CD4-positive, alpha-beta T cell treated with Interferon gamma for 1 hour (primary cell): ENCODE measurements at regions not wholly inside any gene's neighbourhood (a gene's known extent, or its start where the extent isn't known, plus 50 kb on each side); places are given as distances from the start of the nearest gene placed in this dataset.

Experiments
- DNase-seq: peaks from one replicate; pipeline ENCODE4 v3.0.0-alpha.2; 2020

DNA sequence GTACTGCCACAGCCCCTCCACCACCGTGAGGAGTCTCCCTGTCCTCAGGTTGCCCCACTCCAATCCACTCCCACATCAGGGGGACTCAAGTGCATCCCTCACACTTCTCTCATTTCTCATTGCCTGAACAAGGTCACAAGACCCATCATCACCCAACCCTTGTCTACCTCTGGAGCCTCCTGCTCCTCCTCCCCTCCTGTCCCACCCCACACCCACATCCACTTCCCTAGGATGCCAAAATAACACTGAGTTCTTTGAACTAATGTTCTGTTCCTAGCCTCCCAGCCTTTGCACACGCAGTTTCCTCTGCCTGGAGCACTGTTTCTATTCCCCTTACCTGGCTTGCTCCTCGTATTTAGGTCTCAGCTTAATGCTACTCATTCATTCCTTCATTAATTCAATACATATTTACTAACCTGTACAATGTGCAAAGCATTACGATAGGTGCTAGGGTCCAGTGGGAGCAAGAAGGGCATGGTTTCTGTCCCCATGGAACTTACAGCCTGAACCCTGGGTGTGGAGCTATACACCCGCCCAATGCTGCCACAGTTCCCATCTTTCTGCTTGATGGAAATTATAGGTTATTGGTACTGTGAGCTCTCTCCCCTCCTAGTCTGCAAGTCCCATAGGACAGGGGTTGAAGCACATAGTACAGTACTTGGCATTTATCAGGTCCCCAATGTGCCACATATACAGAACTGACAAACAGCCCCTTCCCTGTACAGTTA lies 96.1 kb upstream of the GRIK3 start:
- DNase-seq, result no peak

- no peak for DNase-seq
These were observed 97.0 kb upstream of the GRIK3 start for GRCh38 chr1:37131281-37131680.

DNA sequence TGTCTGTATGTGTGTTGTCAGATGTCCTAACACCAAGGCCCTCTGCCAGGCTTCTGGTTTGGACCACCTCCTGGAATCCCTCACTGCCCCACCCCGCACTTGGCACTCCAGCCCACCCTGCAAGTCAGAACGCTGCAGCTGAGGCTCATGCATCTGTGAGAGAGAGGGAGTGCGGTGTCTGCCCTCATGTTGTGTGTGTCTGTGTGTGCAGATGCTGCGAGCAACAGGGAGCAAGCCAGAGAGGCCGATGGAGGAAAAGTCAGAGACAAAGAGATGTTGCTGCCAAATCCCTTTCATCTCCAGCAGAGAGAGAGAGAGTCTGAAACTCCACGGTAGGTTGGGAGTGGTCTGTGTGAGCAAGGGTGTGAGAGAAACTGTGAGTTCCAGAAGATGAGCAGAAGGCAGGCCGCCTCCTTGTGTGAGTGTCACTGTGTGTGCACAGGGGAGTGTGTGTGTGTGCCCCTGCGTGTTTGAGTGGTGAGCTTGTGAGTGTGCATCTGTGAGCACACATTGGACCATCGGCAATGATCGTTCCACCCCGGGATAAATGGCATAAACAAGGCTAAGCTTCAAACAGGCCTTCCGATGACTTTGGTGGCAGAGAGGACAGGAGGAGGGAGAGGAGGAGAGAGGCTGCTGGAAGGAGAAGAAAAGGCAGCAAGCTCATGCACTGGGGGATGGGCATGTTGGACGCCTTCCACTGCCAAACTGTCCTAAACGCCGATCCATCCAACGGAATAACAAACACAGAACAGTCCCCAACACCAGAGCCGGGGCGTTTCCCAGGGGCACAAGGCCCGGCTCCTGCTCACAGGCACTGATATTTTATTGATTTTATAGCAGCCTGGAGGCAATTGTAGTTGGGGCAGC lies 99.2 kb upstream of the GRIK3 start:
- no peak for DNase-seq

DNA sequence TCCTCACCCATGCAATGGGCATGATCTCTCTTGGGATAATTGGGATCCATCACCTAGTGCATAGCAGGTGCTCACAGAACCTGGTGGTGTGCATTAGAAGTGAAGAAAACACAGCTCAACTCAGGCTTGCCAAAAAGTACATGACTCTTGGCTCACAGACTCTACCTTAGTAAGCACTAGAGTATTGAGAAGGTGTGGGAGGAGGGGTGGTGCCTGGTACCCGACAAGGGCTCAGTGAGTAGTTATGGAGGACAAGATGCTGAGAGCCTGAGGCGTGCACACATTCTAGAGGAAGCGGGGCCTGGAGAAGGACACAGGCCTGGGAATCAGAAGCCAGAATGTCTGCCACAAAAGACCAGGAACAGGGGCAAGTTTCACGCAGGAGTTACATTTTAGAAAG lies 100.3 kb upstream of the GRIK3 start:
- DNase-seq, result no peak

DNA sequence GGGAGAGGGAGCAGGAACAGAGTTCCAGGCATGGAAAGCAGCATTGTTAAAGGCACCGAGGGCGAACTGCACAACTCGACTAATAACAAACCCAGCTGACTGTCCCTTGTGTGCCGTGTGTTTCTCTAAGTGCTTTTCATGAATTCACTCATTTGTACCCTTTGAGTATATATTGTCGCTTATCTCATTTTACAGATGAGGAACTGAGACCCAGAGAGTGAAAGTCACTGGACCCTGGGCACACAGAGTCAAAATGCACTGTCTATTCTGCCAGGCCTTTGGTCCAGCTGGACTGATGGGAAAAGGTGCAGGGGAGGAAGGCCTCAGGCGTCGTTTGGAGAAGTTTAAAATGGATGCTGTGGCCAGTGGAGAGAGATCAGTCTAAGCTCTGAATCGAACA lies 100.7 kb upstream of the GRIK3 start:
- no peak for DNase-seq

DNA sequence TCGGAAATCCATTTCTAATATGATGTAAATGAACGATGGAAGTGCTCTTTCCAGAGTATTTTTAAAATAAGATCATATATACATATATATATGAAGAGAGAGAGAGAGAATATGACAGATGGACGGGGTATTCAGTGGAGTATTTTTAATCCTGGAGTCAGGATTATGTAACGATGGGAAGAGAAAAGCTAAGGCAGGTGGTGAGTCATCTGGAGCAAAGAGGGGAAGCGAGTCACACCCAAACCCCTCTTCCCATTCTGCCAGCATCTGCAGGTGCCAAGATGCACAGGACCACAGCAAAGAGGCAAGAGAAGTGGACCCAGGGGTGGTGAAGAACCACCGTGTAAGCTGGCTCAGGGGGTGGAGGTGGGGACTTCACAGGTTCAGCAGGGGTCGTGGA lies 102.7 kb upstream of the GRIK3 start:
- DNase-seq, result no peak

DNA sequence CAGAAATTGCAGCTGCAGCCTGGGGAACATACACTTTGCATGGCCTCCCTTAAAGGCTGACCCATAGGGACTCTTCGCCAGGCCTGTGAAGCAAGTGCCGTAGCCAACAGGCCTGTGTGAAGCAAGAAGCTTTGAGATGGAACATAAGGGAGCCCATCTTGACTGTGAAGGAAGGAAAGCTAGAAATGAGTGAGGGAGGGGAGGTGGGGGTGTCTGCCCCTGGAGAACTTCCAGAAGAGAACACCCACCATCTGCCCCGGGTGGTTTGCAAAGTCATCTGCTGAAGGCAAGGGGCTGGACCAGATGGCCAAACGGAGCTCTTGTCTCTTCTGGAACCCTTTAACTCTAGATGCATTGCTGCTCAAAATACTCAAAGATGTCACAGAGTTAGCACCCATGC lies 103.3 kb upstream of the GRIK3 start:
- no peak for DNase-seq

GRCh38 chr1:37143800-37144199 lies 109.5 kb upstream of the GRIK3 start:
- DNase-seq, result no peak

- DNase-seq, result no peak
These were observed 111.8 kb upstream of the GRIK3 start for GRCh38 chr1:37146071-37146470.

- no peak for DNase-seq
These were observed 113.1 kb upstream of the GRIK3 start for GRCh38 chr1:37147392-37147831.

- DNase-seq, result no peak
These were observed 113.6 kb upstream of the GRIK3 start for GRCh38 chr1:37147906-37148305.

- DNase-seq, result no peak
These were observed 114.3 kb upstream of the GRIK3 start for GRCh38 chr1:37148663-37149062.

- no peak for DNase-seq
These were observed 115.0 kb upstream of the GRIK3 start for GRCh38 chr1:37149296-37149695.

GRCh38 chr1:37150986-37151385 lies 116.7 kb upstream of the GRIK3 start:
- DNase-seq, result no peak

- no peak for DNase-seq
These were observed 117.5 kb upstream of the GRIK3 start for GRCh38 chr1:37151789-37152188.

DNA sequence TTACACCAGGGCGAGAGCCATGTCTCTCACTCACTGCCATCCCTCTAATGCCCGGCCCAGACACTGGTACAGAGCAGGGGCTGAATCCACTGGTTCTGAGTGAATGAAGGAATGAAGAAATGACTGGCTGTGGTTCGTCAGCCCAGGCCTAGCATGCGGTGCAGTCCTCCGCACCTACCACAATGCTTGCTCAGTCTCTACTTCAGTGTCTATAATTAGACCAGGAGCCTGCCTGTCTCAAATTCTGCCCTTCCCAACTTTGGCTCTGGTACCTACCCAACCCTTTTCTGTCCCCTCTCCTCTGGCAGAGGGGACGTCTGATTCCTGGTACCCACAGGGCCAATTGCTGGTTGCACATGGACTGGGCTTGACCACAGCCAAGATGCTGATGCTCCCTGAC lies 118.2 kb upstream of the GRIK3 start:
- DNase-seq, result no peak

- no peak for DNase-seq
These were observed 119.1 kb upstream of the GRIK3 start for GRCh38 chr1:37153116-37154100.

GRCh38 chr1:37156646-37157045 lies 122.3 kb upstream of the GRIK3 start:
- DNase-seq, result no peak

GRCh38 chr1:37157634-37158033 lies 123.3 kb upstream of the GRIK3 start:
- no peak for DNase-seq

- DNase-seq, result no peak
These were observed 123.9 kb upstream of the GRIK3 start for GRCh38 chr1:37158113-37158749.

DNA sequence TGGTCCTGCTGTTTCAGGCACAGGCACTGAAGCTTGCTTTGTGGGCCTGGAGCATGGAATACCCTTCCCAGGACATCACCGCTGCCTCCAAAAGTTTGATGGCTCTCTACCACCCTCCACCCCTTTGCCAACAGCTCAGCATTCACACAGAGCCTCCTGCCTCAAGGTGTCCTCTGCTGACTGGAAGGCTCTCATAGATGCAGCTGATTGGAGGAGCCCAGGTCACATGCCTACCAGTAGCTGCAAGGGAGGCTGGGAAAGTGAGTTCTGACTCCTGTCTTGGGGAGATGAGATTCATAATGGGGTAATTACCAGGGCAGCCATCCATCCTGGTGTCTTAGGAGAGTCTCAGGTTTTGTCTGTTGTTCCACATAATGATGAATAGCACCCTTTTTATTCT lies 124.8 kb upstream of the GRIK3 start:
- no peak for DNase-seq

GRCh38 chr1:37161171-37161570 lies 126.9 kb upstream of the GRIK3 start:
- no peak for DNase-seq

- DNase-seq, result no peak
These were observed 127.7 kb upstream of the GRIK3 start for GRCh38 chr1:37162059-37162458.
